ENCODE measurements at regions not wholly inside any gene's neighbourhood (a gene's known extent, or its start where the extent isn't known, plus 50 kb on each side); places are given as distances from the start of the nearest gene placed in this dataset.

- no peak for TF ChIP-seq REST (IDR thresholded peaks at IDR 0.05; ENCODE audit: insufficient replicate concordance, low read depth)
- no peak for TF ChIP-seq CTCF (IDR thresholded peaks at IDR 0.05; ENCODE audit: insufficient read depth, low read length)
Measured at GRCh38 chr13:89701913-89702312, 1645.6 kb upstream of the MIR17HG start.
